ENCODE measurements at regions not wholly inside any gene's neighbourhood (a gene's known extent, or its start where the extent isn't known, plus 50 kb on each side); places are given as distances from the start of the nearest gene placed in this dataset.

GRCh38 chr3:127394031-127394430 lies 106.2 kb upstream of the PRR20G start:
- DNase-seq, result no peak

- no peak for DNase-seq
Observed at GRCh38 chr3:127393131-127393820, 105.4 kb upstream of the PRR20G start.

DNA sequence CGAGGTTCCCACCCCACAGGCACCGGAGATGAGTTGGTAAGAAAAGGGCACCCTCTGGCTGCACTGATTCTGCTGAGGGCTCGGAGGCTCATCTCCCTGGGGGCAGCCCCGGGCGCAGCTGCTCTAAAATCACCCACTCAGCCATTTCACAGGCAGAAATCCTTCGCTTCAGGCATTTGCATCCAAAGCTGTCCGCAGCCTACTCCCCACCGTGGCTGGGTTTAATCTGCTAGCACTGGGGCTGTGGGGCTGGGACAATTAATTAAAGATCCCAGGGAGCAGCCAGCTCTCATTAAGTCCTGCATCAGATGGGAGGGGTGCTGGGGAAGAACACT lies 104.3 kb upstream of the PRR20G start:
- DNase-seq, result no peak

GRCh38 chr3:127391436-127392155 lies 103.8 kb upstream of the PRR20G start:
- DNase-seq, result no peak

DNA sequence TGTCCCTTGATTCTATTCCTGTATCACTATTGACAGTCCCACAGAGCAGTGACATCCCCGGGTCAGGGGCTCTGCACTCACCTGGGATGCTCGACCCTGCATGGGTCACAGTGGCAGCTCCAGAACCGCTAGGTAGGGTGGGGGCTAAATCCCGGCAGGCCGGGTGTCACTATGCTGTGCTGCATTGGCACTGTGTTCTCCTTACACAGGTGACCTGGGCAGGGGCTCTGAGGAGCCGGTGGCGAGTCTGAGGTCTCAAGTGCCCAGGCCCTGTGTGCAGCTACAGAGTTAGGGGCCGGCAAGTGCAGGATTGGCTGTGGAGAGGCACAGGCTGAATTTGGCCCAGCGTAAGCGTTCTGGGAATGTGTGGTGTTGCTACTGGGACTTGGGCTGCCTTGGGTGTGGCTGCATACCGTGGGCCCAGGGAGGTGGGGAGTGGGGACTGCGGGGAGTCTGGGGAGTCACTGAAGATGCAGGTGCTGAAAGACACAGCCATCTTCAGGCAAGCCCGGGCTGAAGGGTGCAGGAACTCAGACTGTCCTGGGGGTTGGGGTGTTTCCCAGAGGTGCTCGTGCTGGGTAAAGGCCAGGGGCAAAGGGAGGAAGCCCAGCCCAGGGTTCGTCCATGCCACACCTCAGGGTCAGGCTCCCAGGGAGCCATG lies 102.6 kb upstream of the PRR20G start:
- DNase-seq, result no peak

DNA sequence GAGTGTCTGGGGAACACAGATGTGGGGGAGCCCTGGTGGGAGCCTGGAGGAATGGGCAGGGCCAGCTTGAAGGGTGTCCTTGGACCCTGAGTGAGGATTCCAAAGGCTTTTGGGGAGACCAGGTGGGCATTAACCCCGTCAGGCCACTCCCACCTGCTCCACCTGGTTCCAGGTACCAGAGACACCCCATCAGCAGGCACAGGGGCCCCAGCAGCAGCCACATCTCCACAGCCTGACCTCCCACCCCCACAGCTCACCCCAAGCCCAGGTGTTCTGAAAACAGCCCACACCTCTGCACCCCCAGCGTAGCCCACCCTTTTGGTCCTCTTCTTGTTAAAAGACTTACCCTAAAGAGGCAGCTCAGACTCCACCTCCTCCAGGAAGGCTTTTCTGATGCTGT lies 102.1 kb upstream of the PRR20G start:
- DNase-seq, result no peak

- DNase-seq, result no peak
Observed at GRCh38 chr3:127389420-127389819, 101.6 kb upstream of the PRR20G start.

- DNase-seq, result no peak
Observed at GRCh38 chr3:127388427-127388826, 100.6 kb upstream of the PRR20G start.

DNA sequence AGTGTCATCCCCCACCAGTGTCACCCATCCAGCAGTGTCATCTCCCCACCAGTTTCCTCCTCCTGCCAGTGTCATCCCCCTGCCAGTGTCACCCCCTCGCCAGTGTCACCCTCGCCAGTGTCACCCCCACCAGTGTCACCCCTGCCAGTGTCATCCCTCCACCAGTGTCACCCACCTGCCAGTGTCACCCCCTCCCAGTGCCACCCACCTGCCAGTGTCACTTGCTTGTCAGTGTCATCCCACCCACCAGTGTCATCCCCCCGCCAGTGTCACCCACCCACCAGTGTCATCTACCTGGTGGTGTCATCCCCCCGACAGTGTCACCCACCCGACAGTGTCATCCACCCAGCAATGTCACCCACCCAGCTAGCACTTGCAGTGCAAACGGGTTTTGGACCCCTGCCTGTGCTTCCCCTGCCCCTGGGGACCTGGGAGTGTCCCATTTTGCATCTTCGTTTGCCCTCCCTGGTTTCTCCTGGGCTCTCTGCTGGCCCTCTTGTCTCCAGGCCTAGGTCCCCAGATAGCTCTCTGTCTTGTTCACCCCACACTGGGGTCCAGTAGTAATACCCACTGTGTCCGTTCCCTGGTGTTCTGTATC lies 99.8 kb upstream of the PRR20G start:
- DNase-seq, result no peak

- DNase-seq, result no peak
Observed at GRCh38 chr3:127387119-127387518, 99.3 kb upstream of the PRR20G start.

- DNase-seq, result no peak
Observed at GRCh38 chr3:127386490-127386889, 98.6 kb upstream of the PRR20G start.

DNA sequence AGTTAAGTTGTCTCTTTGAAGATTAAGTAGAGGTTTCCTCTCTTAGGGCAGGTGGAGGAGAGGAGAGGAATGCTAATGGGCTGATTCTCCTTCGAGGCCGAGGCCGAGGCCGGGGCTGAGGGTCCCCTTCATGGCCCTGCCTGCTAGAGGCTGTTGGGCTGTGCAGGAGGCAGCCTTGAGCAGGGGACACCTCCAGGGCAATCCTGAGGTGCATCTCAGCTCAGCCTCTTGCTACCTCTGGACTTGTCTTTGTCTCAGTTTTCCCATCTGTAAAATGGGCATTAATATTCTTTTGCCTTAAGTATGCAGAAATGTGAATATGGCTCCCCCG lies 97.7 kb upstream of the PRR20G start:
- DNase-seq, result no peak

DNA sequence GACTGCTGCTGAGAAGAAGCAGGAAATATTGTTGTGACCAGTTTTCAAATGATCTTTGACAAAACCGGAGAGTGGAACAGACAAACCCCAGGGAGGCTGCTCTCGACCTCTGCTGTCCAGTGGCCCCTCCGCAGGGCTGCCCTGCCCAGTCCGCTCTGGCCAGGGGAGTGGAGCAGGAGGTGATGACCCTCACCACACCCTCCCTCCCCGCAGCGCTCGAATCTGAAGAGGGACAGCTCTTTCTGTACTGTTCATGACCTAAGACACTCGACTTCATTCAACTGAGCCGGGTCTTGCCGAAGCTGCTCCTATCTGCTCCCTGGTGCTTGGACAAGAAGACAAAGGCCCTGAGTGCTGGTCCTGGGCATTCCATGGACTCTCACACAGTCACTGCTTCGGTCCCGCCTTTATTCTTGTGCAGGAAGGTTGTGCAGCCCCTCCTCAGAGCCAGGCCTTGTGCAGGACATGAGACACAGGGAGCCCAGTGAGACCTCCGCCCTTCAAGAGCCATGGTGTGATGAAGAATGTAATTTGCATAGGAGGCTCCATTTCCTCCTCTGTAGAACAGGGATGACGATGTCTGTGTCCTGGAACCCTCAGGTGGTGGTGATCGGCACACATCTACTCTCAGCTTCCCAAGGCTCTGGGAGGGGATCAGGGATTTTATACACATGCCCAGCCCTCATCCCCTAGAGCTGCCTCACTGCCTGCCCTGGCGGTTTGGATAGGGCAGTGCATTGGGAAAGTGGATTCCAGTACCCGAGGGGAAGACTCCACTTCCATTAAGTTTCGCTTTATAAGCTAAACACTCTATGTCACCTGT lies 97.1 kb upstream of the PRR20G start:
- no peak for DNase-seq

DNA sequence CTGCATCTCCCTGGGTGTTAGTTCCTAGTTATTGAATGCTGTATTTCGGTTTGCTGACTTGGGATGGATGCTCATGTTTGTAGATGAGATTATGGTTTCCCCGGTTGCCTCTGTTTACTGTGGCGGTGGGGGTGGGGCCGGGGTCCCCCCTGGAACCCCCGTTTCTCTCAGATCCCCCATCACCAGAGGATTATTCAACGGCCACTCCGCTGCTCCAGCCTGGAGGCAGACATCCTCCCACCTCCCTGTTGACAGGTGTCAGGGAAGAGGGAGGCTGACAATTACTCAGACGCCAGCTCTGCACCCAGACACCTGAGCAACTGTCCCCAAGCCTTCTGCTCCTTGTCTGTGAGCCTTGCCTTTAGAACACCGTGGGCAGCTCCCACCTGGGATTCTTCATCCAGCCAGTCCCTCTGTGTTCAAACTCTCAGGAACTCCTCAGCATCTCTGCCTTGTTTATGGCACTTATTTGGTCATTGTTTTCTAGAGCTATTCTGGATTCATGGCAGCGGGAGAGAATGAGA lies 95.9 kb upstream of the PRR20G start:
- no peak for DNase-seq

GRCh38 chr3:127377801-127378655 lies 90.2 kb upstream of the PRR20G start:
- DNase-seq, result no peak

DNA sequence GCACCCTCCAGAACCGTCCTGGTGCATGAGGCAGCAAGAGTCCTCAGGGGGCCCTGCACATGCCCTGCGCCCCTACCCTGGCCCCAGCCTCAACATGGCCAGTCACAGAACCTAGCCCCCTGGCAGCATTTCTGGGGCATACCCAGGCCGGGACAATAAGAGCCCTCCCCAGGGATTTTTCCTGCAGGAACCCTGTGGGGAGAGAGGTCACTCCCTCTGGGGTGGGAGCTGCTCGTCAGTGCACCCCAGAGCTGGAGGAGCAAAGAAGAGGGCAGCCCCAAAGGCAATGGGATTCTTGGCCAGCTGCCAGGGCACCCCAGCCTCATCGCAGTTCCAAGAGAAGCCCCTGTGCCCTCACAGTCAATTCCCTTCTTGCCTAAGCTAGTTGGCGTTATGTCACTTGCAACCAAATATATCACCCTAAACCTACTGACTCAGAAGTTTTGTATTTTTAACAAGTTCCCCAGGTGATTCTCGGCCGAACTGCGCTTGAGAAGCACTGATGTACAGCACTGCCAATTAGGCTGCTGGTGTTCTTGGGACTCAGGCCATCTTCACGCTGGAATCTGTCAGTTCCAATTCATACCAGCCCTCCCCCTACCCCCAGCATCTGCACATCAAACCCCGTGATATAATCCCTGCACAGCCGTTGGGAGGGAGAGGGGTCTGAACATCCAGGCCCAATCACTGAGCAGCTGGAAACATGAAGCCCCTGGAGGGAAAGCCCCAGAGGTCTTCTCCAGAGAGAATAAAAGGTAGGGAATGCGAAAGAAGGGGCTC lies 87.5 kb upstream of the PRR20G start:
- no peak for DNase-seq

GRCh38 chr3:127374086-127375010 lies 86.5 kb upstream of the PRR20G start:
- DNase-seq, result peak; percentile 3

DNA sequence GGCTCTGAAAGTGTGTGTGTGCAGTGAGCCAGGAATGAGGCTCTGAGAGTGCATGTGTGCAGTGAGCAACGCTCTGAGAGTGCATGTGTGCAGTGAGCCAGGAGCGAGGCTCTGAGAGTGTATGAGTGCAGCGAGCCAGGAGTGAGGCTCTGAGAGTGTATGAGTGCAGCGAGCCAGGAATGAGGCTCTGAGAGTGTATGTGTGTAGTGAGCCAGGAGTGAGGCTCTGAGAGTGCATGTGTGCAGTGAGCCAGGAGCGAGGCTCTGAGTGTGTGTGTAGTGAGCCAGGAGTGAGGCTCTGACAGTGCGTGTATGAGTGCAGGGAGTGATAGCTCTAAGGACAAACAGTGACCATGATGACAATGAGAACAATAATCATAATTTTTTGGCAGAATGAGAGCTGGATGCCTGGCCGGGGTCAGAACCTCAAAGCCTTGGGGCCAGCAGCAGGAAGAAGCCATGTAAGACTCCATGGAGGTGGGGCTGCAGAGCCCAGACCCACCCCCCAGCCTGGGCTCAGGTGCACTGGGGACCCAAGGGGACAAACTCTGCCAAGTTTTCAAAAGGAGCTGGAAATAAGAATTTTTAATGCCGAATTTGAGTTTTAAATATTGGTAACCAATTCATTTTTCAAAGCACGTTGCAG lies 85.7 kb upstream of the PRR20G start:
- DNase-seq, result no peak

GRCh38 chr3:127371846-127372245 lies 84.0 kb upstream of the PRR20G start:
- DNase-seq, result no peak

All from GDM1 (cell line).